ENCODE measurements at regions not wholly inside any gene's neighbourhood (a gene's known extent, or its start where the extent isn't known, plus 50 kb on each side); places are given as distances from the start of the nearest gene placed in this dataset.

DNA sequence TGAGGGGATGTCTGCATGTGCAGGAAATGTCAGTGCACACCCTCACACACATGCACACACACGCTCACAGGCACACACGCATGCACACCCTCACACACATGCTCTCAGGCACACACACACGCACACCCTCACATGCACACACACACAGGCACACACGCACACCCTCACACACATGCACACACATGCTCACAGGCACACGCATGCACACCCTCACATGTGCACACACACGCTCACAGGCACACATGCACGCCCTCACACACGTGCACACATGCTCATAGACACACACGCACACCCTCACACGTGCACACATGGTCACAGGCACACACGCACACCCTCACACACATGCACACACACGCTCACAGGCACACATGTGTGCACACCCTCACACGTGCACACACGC, 77.6 kb upstream of the ZNF469 start:
- H3K9me3 ChIP-seq (ENCODE audit: insufficient read depth, low read length), result no peaks in the 10 kb centered on the region
- H3K79me2 ChIP-seq (ENCODE audit: low read length), result no peaks in the 10 kb centered on the region
- no peak overlapping the region for H2AFZ ChIP-seq (ENCODE audit: low read depth, low read length)
- H4K20me1 ChIP-seq (ENCODE audit: insufficient read depth, low read length), result no peaks in the 10 kb centered on the region
- no peaks in the 10 kb centered on the region for H3K36me3 ChIP-seq (replicated peaks; ENCODE audit: low read depth, low read length)
- no peak overlapping the region for H3K9ac ChIP-seq (ENCODE audit: low read length)
- no peak for TF ChIP-seq EZH2phosphoT487 (IDR thresholded peaks at IDR 0.05; ENCODE audit: low read depth)
- no peak overlapping the region for H3K4me3 ChIP-seq (ENCODE audit: low read length)
- H3K27ac ChIP-seq (ENCODE audit: low read length), result no peak overlapping the region
- H3K4me2 ChIP-seq (ENCODE audit: low read length), result no peak overlapping the region
- H3K4me1 ChIP-seq (ENCODE audit: low read length), result no peaks in the 10 kb centered on the region
- H3K27me3 ChIP-seq (ENCODE audit: low read depth, low read length), result peaks cover 18% of the 10 kb centered on the region

DNA sequence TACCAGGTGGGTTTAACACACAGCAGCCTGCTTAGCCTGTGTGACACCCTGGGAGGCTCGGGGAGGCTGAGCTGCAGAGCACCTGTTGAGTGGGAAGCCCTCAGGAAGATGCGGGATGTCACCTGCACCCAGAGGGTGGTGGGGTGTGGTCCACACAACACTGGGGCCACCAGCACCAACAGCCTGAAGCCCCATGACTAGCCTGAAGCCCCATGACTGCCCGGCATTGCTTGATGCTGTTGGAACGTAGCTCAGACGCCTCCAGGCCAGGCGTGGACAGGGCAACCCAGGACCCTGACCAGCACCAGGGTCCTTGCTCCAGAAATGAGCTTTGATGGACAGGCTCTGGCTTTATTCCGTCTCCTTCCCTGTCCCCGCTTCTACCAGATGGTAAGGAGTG, 76.3 kb upstream of the ZNF469 start:
- no peak overlapping the region for H3K27ac ChIP-seq (ENCODE audit: low read length)
- TF ChIP-seq EZH2phosphoT487 (IDR thresholded peaks at IDR 0.05; ENCODE audit: low read depth), result no peak
- TF ChIP-seq, protein P1, sequence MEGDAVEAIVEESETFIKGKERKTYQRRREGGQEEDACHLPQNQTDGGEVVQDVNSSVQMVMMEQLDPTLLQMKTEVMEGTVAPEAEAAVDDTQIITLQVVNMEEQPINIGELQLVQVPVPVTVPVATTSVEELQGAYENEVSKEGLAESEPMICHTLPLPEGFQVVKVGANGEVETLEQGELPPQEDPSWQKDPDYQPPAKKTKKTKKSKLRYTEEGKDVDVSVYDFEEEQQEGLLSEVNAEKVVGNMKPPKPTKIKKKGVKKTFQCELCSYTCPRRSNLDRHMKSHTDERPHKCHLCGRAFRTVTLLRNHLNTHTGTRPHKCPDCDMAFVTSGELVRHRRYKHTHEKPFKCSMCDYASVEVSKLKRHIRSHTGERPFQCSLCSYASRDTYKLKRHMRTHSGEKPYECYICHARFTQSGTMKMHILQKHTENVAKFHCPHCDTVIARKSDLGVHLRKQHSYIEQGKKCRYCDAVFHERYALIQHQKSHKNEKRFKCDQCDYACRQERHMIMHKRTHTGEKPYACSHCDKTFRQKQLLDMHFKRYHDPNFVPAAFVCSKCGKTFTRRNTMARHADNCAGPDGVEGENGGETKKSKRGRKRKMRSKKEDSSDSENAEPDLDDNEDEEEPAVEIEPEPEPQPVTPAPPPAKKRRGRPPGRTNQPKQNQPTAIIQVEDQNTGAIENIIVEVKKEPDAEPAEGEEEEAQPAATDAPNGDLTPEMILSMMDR (IDR thresholded peaks at IDR 0.05; ENCODE audit: low read depth, low read length), result no peak
- no peak overlapping the region for H3K9ac ChIP-seq (ENCODE audit: low read length)
- H3K79me2 ChIP-seq (ENCODE audit: low read length), result no peaks in the 10 kb centered on the region
- no peaks in the 10 kb centered on the region for H3K4me1 ChIP-seq (ENCODE audit: low read length)
- no peak overlapping the region for H2AFZ ChIP-seq (ENCODE audit: low read depth, low read length)
- no peaks in the 10 kb centered on the region for H3K36me3 ChIP-seq (replicated peaks; ENCODE audit: low read depth, low read length)
- peaks cover 18% of the 10 kb centered on the region for H3K27me3 ChIP-seq (ENCODE audit: low read depth, low read length)
- no peak overlapping the region for H3K4me3 ChIP-seq (ENCODE audit: low read length)
- no peaks in the 10 kb centered on the region for H3K9me3 ChIP-seq (ENCODE audit: insufficient read depth, low read length)
- no peaks in the 10 kb centered on the region for H4K20me1 ChIP-seq (ENCODE audit: insufficient read depth, low read length)
- H3K4me2 ChIP-seq (ENCODE audit: low read length), result no peak overlapping the region

GRCh38 chr16:88306860-88307545, 75.8 kb upstream of the ZNF469 start:
- H3K79me2 ChIP-seq (ENCODE audit: low read length), result no peaks in the 10 kb centered on the region
- no peak overlapping the region for H3K9ac ChIP-seq (ENCODE audit: low read length)
- no peak overlapping the region for H3K27ac ChIP-seq (ENCODE audit: low read length)
- no peak overlapping the region for H3K4me3 ChIP-seq (ENCODE audit: low read length)
- no peaks in the 10 kb centered on the region for H4K20me1 ChIP-seq (ENCODE audit: insufficient read depth, low read length)
- H2AFZ ChIP-seq (ENCODE audit: low read depth, low read length), result no peak overlapping the region
- no peaks in the 10 kb centered on the region for H3K36me3 ChIP-seq (replicated peaks; ENCODE audit: low read depth, low read length)
- TF ChIP-seq, protein P1 (IDR thresholded peaks at IDR 0.05; ENCODE audit: low read depth, low read length), result no peak
- TF ChIP-seq EZH2phosphoT487 (IDR thresholded peaks at IDR 0.05; ENCODE audit: low read depth), result no peak
- no peaks in the 10 kb centered on the region for H3K9me3 ChIP-seq (ENCODE audit: insufficient read depth, low read length)
- peaks cover 18% of the 10 kb centered on the region for H3K27me3 ChIP-seq (ENCODE audit: low read depth, low read length)
- H3K4me1 ChIP-seq (ENCODE audit: low read length), result no peaks in the 10 kb centered on the region
- H3K4me2 ChIP-seq (ENCODE audit: low read length), result no peak overlapping the region

DNA sequence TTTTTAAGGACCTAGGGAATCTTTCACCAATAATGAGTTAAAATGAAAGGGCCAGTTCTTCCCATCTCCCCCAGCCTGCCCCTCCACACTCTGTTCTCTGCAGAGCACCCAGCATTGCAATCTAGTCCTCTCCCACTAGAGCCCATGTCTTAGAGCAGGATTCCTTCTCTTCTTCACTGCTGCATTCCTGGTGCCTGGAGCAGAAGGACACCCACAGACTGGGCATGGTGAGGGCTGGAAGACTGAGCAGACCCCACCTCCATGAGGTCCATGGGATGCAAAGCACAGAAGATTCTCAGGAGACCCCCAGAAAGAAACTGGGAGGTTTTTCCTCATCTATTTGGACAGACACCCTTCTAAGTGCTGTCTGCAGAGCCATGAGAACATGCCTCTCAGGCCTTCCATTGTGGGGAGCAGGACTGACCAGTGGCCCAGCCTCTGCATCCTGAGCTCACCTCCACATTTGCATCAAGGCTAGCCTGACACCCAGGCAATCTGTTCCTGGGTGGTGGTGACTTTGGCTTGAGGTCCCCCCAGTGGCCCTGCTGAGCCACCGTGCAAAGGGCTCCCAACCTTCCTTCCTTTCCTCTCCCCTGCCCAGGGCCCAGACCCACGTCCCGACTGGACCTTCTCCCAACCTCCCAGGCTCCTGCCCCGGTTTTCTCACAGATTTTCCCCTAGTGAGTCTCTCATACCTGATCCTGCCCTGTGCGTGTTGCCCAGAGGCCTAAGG, 74.2 kb upstream of the ZNF469 start:
- H3K4me1 ChIP-seq (ENCODE audit: low read length), result no peaks in the 10 kb centered on the region
- no peaks in the 10 kb centered on the region for H4K20me1 ChIP-seq (ENCODE audit: insufficient read depth, low read length)
- H2AFZ ChIP-seq (ENCODE audit: low read depth, low read length), result no peak overlapping the region
- no peak overlapping the region for H3K27ac ChIP-seq (ENCODE audit: low read length)
- no peaks in the 10 kb centered on the region for H3K9me3 ChIP-seq (ENCODE audit: insufficient read depth, low read length)
- H3K79me2 ChIP-seq (ENCODE audit: low read length), result no peaks in the 10 kb centered on the region
- TF ChIP-seq EZH2phosphoT487 (IDR thresholded peaks at IDR 0.05; ENCODE audit: low read depth), result no peak
- TF ChIP-seq, protein P1 (IDR thresholded peaks at IDR 0.05; ENCODE audit: low read depth, low read length), result no peak
- no peak overlapping the region for H3K4me2 ChIP-seq (ENCODE audit: low read length)
- no peak overlapping the region for H3K9ac ChIP-seq (ENCODE audit: low read length)
- peaks cover 22% of the 10 kb centered on the region for H3K27me3 ChIP-seq (ENCODE audit: low read depth, low read length)
- no peaks in the 10 kb centered on the region for H3K36me3 ChIP-seq (replicated peaks; ENCODE audit: low read depth, low read length)
- no peak overlapping the region for H3K4me3 ChIP-seq (ENCODE audit: low read length)
